ENCODE measurements at regions not wholly inside any gene's neighbourhood (a gene's known extent, or its start where the extent isn't known, plus 50 kb on each side); places are given as distances from the start of the nearest gene placed in this dataset.

DNA sequence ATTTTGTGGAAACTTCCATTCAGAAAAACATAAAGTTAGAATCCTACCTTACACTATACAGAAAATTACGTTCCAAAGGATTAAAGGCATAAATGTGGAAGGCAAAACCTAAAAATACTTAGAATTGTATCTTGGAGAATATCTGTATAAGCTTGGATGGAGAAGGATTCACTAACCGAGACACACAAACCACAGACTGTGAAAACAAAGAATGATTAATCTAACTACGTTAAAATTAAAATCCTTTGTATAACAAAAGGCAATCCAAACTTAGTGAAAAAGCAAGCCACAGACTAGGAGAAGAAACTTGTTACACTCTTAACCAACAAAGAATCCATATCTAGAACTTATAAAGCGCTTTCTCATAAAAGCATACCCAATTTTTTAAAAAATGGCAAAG, 678.8 kb downstream of the INHBA start:
- DNase-seq: no peak

DNA sequence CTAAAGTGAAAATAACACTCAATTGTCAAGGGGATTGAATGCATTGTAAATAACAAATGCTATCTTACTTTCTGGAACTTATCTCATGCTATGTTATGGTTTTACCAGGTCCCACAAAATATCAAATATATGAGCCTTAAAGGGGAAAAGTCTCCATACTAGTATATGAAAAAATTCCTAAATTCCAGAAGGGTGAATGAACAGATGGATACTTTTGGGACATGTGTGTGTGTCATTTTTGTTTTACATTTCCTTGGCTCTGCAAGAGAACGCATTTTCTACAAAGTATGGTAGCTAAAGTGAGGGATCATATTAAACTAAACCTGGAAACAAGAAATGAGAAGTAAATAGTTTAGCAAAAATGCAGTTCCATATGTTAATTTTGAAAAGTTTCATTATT, 682.8 kb downstream of the INHBA start:
- DNase-seq: no peak

DNA sequence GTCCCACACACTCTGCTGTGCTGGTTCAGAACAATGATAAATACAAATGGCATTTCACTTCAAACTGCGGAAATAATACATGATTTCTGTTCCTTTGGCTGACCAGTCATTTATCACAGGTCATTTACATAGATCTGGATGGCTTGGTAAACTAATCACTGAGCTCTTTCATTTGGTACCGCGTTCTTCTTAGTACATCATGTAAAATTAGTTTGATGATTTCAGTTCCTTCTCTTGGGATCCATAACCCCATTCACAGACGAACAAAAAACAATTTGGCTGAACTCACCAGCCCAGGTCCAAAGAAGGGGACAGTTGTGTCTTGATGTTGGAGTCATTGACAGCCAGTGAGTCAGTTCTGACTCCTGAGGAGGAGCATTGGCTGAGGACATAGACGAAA, 689.8 kb downstream of the INHBA start:
- no peak for DNase-seq

DNA sequence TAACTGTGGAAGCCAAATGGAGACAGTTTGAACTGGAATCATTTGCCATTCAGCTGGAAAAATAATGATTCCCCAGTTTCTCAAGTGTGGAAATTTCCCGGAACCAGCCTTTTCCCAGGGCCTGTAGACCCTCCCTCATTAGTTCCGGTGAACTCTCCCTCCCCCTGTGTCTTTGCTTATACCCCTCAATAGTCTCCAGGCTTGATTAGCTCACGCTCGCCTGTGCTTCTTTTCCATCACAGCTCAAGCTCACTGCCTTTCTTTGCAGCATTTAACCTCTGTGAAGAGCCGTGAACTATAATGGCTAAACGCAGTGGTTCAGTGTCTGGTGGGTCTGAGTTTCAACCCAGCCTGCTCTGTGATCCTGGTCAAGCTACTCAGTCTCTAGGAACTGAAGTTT, 690.8 kb downstream of the INHBA start:
- no peak for DNase-seq

DNA sequence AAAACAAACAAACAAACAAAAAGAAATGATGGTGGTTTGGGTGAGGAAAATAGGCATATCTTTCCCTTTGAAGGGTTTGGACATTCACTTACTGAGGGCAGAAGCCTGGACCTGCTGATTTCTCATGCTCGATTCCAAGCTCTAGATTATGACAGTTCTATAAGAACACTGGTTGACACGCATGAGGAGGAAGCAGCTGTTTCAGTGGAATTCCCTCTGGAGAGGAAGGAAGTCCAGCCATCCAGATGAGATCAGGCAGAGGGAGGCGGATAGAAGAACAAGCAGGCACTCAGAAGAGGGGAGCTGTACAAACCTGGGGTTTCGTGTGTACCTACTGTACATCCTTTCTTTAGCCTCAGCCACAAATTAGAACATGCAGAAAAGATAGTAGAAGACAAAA, 691.9 kb downstream of the INHBA start:
- no peak for DNase-seq

DNA sequence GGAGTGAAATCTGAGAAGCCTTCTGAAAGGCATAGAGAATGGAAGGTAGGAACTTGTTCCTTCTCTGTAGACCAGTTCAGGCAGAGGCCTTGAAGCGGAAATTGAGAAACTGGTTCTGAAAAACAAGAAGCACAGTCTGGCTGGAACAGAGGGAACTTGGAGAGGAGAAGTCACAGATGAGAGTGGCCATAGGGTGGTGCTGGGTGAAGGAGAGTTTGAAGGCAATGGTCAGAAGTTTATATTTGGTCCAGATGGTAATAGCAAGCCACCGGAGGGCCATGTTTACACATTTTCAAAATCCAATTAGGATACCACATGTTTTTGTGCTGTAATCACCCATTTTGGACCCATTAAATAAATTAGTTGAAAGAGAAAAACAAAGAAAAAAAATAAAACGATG, 692.5 kb downstream of the INHBA start:
- DNase-seq: no peak

DNA sequence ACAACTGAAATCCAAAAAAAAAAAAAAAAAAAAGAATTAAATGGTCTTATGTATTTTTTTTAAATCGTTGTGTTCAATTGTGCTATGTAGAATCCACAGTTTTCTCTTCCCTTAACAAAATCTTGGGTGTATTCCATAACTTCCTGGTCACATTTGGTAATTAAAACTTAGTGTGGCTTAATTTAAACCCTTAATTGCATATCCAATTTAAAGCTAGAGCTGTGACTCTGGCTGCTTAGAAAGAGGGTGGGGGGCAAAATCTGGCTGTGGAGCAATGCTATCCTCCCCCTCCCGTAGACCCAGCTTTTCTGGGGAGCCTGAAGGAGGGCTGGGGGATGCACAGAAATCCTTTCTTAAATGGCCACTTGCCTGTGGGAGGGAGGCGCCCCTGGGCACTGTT, 695.1 kb downstream of the INHBA start:
- no peak for DNase-seq

DNA sequence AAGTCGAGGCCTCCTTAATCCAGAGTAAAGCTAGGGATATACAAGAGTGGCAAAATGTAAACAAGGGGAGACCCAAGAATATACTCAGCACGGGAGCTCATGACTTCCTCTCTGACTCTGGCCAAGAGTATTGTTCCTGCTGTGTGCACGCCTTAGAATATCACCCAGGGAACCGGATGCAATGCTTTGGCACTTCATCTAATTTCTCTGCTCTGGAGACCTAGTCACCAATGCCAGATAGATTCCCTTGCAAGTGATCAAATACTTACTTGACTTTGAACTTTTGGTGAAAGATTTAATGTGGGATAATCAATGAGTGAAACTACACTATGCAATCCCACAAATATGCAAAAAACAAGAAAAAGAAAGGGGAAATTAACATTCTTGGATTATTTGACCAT, 695.5 kb downstream of the INHBA start:
- no peak for DNase-seq

DNA sequence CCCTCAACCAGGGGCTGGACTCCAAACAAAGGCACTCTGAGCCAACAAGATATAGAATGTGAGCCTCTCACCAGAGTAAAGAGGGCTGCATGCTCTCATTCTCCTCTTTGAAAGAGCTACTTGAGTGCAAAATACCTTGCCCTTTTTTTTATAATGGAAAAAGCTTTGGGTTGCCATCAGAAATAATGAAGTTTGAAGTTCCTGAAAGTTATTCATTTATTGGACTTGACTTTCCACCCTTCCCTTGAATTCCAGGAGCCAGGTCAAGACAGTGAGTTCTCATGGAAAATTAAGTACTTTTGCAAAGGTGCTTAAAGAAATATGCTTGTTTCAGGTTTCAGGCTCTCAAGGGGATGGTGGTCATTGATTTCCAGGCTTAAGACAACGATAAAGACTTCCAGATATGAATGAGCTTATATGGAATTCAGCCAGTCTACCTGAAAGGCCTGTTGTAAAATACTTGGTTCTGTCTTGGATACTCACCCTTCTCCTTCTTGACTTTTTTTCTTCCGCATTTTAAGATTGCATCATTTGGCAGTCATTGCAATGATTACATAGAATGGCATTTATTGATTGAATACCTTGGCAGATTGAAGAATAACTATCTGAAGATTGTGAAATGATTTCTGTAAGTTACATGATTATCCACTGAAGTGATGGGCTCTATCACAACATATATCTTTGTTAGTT, 696.4 kb downstream of the INHBA start:
- no peak for DNase-seq

DNA sequence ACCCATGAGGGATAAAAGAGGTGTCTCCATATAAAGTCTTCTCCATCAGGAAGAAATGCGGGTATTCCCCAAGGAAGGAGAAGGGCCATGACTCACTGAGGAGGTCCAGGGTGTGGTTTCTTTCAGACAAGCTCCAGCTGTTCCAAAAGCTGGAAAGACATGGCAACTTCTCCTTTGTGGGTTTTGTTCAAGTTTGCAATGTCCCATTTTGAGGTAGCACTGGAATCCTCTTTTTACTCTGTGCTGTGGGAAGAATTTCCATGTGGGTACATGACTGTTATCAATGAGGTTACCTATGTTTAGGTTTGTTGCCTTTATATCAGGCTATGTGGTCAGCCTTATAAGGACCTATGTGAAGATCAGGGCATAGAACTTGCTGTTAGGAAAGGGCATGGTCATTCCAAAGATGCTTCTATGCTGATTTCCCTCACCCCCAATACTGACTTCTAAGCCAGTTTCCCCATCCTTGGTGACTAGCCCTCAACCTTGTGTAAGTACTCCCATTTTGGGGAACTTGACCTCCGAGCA, 697.5 kb downstream of the INHBA start:
- DNase-seq: no peak

DNA sequence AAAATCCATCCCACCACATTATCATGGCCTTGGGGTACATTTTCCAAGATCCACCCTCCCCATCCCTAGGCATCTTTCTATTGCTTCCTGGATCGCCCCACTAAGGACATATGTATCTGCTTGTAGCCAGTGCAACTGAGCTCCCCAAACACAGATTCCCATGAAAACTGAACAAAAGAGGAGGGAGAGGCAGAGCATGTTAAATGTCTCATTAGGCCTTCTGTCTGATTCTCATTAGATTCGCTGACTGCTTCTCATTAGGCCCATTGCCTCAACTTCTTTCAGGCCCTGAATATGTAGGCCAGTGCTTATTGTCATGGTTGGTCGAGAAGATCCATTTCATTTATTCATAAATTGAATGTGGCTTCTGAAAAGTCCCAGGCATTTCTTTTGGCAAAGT, 698.9 kb downstream of the INHBA start:
- DNase-seq: no peak

DNA sequence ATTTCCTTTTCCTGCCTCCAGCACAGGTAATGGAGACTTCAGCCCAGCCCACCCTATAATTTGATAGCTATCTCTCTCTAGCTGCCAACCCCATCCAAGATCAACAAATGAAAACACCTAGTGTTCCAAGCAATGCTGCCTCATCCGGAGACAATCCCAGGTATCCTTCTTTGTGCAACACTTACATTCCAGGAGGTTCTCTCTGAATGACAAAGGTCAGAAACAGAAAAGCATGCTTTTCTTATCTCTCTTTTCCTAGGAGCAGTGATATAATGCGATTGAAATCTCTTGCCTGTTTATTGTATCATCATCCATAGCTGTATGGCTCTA, 699.3 kb downstream of the INHBA start:
- no peak for DNase-seq

DNA sequence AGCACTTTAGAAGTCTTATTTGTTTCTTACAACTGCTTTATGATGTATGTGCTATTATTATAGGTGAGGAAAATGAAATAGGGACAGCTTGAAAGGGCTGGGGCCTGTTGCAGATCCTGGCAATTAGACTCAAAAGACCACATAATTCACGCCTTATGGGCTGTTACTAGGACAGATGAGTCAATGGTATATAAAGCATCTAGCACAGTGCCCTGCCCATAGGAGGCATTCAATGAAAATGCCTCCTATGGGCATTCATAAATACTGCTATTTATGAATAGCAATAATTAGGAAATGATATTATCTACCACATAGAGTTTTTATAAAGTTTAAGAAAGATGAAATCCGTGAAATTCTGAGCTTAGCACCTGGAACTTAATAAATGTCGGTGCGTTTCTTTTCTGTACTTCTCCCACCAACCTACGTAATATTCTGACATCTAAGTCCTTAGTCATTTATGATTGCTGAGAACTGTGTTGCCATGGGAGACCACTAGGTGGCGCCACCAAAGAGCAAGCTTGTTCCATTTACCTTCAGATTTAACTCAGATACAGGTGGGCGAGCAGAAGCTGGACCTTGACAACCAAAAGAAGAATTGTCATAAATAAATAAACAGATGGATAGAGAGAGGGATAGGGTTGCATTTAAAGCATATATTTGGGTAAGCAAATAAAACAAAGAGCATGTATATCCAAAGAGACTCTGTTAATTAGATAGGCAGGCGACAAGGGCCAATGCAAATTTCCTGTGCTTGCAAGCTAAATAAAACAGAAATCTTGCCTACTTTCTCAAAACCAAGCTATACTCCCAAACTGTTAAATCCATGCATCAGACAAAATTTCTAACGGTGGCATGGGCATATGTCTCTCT, 699.9 kb downstream of the INHBA start:
- no peak for DNase-seq

DNA sequence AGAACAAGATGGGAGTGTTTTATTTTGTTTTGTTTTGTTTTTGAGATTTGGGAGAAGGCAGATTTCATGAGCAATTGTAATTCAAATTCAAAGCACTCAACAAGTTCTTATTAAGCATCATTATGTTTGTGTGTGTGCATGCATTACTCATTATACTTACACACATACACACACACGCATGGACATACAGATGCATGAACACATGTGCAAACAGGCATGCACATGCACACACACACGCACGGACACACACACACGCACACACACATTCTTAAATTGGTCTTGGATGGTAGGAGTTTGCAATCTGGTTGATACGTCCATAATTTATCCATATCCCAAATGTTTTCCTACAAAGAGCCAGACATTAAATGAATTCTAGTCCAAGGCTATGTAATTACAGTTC, 702.8 kb downstream of the INHBA start:
- no peak for DNase-seq

DNA sequence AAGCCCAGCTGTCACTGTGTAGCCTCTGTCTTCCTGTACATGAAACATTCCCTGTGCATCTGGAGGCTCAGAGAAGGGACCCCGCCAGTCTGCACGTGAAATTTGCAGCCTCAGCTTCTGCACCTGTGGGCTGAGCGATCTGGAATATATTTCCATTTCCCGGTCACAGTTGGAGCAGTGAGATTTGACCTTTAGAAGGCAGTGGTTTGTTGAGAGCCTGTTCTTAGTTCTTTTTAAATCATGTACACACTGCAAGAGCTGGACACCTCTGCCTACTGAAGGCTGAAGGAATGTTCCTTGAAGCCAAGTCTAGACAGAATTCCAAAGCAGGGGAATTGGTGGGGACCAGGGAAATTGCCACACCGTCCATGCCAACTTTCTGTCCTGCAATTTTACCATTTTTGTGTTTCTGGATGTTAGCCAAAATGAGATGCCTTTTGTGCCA, 706.6 kb downstream of the INHBA start:
- DNase-seq: no peak

DNA sequence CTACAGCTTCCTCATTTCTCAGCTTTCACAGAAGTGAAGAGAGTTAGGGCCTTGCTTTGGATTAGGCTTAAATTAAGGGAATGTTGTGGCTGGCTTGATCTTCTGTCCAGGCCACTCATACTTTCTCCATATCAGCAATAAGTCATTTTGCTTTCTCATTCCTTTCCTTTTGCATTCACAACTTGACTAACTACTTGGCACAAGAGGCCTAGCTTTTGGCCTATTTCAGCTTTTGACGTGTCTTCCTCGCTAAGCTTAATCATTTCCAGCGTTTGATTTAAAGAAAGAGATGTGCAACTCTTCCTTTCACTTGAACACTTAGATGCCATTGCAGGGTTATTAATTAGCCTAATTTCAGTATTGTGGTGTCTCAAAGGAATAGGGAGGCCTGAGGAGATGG, 712.0 kb downstream of the INHBA start:
- no peak for DNase-seq

DNA sequence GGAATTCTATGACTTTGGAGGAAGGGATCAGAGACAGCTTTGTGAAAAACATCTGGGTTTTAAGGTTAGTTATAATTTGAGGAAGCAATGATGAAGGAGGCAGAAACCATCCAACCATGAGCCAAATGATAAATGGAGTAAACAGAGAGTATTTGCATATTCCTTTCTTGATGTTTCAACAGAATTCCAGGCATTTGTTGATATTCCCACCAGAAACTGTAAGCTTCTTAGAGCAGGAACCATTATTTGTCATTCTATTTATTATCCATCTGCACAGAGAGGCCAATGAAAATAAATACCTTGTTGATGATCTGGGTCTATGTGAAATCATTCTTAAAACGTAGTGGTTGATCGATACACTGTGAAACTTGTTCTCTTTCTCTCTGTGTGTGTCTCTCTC, 715.3 kb downstream of the INHBA start:
- no peak for DNase-seq

DNA sequence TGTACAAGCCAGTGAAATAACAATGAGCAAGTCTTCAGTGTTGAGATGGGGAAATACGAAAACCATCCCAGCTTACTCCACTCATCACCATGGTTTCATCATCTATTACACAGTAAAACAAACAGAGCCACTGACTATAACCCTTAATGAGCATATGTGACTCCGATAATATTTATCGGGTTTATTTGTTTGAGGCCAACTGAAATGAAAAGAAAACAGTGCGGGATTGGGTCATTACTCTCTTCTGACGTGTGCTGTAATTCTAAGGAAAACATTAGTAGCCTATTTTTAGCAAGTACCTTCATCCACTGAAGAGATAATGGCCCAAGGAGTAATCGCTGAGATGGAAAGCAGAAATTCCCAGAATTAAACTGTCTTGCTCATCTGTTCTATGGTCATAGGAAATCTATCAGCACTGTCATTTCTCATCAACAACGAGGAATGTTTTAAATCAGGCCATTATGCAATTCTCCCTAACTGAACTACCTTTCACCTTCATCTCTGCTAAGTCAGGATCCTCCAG, 716.5 kb downstream of the INHBA start:
- no peak for DNase-seq

DNA sequence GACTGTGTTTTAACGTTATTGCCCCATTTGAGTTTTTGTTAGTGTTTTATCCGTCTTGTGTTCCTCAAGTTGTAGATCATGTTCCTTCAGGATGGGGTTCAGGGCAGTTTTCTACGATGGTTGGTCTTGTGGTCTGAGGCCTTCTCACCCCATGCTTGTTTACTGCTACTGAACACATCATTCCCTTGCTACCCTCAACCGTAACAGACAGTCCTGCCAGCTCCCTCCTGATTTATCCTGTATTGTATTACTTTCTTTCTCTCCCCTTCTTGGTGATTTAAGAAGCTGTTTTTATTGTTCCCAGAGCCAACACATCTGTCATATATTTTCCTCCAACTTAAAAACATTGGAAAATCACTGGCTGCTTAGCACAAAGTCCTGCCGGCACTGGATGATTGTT, 719.8 kb downstream of the INHBA start:
- DNase-seq: no peak

DNA sequence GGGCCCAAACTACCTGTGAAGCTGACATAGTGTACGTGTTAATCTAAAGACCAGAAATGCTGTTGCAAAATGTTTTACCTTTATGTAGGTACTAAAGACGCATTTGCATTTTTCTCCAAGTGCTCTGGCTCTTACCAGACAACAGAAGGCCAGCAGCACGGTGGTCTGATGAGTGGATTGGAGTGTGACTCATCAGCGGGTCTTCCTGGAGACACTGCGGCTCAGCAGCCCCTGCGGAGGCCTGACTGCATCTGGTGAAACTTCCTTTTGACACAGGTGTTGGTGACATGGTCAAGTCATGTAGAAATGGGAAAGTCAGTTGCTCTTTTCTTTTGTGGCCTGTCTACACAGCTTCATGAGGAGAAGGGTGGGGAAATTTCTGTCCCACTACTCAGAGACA, 723.6 kb downstream of the INHBA start:
- DNase-seq: no peak

DNA sequence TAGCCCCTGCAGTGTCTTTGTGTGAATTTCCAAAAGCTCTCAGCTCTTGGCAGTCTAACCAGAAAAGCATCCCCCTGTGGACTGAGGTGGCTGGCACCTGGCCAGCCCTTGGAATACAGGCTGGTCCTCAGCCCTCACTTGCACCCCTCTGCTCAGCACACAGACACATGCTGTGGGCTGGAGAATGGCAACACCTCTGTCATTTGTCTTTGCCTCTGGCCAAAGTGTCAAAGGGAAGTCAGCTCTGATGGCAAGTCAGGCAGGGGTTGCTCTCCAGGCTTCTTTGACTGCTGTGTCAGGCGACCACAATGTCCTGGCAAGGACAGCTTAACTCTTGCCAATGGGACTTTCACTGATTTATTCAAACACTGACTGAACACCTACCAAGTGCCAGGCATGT, 724.8 kb downstream of the INHBA start:
- no peak for DNase-seq

DNA sequence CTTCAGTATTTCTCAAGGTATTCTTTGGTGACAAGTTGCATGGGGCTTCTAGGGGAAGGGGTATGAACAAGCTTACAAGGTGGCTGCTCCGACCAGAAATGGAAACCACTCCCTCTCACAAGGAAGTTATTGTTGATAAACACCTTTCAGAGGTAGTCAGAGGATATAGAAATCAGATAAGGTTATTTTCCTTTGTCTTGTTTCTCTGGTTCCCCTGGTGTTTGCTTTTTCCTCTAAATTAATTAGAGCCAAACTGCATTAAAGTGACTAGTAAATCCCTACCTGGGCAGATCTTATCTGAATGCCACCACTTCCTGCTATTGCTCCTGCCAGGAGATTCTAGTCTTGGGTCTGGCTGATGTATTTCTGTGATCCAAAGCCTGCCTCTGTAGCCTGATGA, 725.4 kb downstream of the INHBA start:
- DNase-seq: no peak

DNA sequence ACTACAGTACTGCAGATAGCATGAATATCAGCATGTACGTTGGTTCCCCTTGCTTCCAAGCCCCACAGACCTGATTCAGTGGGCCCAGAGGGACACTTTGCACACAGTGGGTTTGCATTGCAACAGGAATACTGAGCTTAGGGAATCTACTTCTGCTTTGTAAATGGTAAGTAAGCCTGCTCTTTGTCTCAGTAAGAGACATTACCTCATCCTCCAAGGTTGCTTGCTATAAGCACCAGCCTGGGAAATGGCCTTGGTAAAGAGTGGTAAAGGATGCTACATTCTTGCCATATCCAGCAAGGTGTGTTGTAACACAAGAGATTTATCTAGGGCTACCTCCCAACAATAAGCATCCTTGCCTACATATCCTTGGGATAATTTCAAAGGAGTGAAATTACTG, 730.5 kb downstream of the INHBA start:
- DNase-seq: no peak

DNA sequence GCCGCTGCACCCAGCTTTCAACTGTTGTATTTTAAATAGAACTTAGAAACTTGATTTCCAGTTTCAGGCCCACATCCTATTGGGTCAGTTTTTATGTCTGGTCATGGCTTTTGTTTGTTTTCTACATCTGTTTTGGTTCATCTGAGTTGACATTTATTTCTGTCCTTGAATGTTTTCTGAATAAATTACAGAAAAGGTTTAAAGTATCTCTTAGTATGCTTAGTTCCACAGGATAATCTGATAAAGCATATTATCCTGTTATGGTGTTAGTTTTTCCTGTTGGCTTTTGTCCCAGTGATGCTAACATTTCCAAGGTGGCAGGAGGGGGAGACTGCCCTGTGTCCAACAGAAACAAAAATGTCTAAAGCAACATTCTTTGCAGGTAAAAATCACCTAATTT, 733.2 kb downstream of the INHBA start:
- no peak for DNase-seq
